AG08395 (cell line): ENCODE measurements at regions not wholly inside any gene's neighbourhood (a gene's known extent, or its start where the extent isn't known, plus 50 kb on each side); places are given as distances from the start of the nearest gene placed in this dataset.
"Not testable (repeated sequence)": the region's sequence is repeated elsewhere in the genome, so short reads cannot be mapped to it uniquely, and the experiment has no call there.

ENCODE experiments used
- DNase-seq: peaks from one replicate; pipeline ENCODE4 v3.0.0; 2012; ENCODE audit warnings: mixed read lengths, low spot score

DNA sequence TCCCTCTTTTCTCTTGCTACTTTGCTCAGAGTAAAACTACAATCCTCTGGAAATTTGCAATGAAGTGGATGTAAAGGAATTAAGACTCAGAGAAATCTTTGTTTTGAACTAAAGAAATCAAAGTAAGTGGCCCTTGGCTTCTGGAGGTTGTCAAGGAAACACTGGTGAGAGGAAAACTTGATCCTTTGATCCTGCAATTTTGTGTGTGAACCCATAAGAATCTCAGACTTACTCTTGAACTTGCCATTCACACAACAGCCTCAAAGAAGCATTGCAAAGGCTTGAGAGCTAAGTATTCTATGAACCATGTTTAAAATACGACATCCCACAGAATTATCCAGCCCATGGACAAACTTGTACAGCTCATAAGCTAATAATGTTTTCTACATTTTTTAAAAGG, 827.5 kb downstream of the TAF11L14 start:
- DNase-seq: no peak

DNA sequence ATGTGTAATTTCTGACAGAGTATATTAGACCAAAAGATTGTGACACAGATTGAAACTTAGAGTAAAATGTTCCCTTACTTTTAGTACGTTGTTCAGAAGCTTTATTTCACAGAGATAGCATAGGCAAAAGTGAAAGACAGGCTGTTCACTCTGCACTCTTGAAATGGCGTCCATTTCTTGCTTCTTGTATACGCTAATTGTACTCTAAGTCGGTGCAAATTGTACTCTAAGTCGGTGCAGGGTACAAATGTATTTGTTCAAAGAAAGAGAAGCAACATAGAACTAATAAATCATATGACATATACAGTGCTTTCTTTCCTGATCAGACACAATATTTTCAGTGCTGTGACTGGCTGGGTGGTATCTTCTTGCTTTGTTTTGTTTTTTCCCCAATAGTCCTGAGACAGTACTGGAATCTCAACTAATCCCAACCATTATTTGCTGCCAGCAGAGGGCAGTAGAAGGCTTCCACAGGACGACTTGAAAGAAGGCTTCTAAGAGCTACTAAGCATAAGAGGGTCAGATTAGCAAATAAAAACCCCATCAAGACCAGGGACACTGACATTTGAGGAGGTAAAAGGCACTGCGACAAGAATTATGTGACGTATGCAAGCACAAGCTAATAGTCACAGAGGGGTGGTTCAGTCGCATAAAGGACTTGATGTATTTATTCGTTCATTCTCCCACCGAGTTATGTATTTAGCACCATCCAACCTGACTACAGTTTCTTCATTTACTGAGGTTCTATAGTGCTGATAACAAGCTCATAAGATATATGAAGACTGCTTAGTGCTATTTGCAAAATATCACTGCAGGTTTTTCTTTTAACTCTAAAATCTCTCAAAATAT, 831.8 kb downstream of the TAF11L14 start:
- peak; percentile 2 for DNase-seq

DNA sequence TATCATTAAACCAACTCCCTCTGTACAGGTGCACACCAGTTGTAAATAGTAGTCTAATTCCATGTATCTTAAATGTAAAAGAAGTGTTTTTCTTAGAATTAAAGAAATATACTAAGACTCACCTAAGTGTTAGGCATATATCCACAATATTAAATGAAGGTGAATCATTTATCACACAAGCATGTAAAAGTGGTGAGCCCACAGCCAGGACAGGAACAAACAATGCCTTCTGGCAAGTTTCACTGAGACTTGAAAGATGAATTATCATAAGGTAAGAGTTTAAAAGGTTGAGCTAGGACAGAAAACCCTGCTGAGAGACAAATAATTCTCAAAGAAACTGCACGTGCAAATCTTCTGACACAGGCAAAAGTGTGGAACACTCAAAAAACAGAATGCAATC, 832.5 kb downstream of the TAF11L14 start:
- no peak for DNase-seq

GRCh38 chr5:18471791-18472190, 837.5 kb downstream of the TAF11L14 start:
- DNase-seq: not testable (repeated sequence)

- DNase-seq: no peak
Measured at GRCh38 chr5:18483451-18483850, 849.2 kb downstream of the TAF11L14 start.

GRCh38 chr5:18487928-18488480, 853.7 kb downstream of the TAF11L14 start:
- no peak for DNase-seq

GRCh38 chr5:18489703-18490102, 855.4 kb downstream of the TAF11L14 start:
- no peak for DNase-seq

DNA sequence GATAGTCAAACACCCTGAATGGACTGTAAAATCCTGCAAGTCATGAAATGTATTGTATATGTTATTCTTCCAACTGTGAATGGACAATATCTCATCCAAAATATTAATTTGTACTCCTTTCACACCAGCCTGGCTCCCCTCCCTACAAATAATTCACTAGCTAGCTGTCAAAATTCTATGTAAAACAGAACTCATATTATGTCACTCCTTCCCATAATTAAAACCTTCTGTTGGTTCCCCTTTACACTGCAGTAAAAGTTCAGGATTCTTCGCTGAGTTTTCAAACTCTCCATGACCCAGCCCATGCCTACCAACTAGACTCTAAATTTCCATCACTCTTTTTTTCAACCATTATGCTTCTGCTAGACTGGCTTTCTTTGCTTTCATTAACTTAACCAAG, 857.1 kb downstream of the TAF11L14 start:
- DNase-seq: no peak

DNA sequence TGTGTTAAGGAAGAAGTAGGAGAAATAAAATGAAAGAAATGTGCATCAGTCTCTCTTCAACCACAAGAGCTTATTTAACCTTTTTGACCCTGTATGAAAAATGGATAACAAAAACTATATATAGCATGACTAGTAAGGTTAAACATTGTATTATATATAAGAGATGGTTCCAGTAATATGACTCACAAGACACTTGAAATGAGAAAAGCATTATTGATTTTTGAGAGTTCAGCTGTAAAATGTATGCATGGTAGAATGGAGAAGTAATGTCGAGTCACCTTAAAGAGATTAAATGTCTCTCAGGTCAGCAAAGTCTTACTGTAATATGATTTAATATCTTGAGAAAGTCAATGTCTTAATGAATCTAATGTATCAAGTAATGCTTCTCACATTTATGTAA, 860.9 kb downstream of the TAF11L14 start:
- DNase-seq: no peak

DNA sequence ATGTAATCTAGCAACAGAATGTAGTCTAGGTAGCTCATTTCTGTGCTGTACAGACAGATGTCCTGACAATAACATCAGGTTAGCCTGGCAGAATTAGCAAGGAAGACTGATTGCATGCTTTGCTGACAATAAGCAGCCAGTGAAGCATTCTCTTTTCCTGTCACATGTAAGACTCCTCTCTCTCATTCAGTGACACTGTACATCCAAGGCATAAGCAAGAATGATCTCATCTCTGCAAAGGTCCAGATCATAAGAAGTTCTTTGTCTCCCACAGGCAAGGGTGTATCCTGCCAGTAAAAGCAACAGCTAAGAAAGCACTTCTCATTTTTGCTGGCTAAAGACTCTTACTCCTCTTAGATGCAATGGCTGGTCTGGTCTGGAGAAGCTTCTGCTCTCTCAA, 861.8 kb downstream of the TAF11L14 start:
- no peak for DNase-seq

- DNase-seq: no peak
Measured at GRCh38 chr5:18497089-18497488, 862.8 kb downstream of the TAF11L14 start.

DNA sequence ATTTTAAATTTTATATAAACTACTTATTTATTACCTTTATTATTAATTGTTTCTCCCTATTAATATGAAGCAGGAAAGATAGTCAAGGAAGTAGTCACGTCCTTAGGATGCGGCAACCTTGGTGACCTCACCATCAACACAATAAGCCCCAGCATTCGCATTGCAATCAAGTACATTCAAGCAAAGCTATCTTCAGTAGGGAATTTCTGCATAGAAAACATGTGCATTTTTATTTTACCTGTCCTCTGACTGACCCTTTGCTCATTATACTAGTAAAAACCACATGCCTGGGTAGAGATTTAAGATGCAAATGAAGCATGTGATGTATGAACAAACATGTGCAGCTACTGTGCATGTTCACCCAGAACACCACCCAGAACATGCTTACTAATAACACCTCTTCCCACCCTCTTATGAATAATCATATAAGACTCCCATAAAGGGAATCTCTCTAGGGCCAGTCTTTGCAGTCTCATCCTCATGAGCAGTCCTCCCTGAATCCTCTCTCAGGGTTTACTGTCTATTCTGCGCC, 869.6 kb downstream of the TAF11L14 start:
- DNase-seq: no peak

GRCh38 chr5:18507114-18507513, 872.9 kb downstream of the TAF11L14 start:
- no peak for DNase-seq

GRCh38 chr5:18517641-18518380, 883.6 kb downstream of the TAF11L14 start:
- no peak for DNase-seq

DNA sequence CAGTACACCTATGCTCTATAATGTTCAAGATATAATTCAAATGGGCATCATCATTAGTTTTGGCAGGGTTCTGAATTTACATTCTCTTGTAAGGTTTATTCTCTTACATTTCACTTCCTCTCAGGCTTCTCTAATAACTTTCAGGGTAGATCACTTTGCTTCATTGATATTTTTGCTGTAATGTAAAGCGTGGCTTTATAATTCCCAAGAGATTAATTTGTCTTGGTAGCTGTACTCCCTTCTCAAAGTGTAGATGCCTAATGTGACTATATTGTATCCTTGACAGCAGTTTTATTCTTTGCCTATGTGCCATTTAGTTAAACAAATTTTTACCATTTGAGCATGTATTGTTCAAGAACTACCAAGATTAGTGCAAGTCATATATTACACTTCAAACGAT, 889.1 kb downstream of the TAF11L14 start:
- no peak for DNase-seq

GRCh38 chr5:18526792-18527405, 892.6 kb downstream of the TAF11L14 start:
- no peak for DNase-seq

DNA sequence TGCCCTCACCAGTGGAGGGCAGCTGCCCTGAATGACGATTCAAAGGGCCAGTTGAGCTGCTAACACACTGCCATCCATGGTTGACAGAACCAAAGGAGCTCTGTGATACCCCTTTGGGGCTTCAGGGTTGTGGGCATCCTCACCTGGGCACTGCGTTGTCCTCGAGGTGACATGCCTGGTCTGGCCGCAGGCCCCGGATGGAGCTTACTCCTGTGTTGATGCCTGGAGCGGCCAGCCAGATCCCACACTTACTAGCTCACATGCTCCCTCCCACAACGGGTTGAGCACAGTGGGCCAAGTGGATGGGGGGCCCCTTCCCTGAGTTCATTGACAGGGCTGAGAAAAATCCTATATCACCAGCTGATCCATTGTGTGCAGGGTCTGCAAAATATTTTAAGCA, 898.9 kb downstream of the TAF11L14 start:
- no peak for DNase-seq

- DNase-seq: no peak
Measured at GRCh38 chr5:18534119-18534518, 899.9 kb downstream of the TAF11L14 start.

- not testable (repeated sequence) for DNase-seq
Measured at GRCh38 chr5:18535753-18536152, 901.5 kb downstream of the TAF11L14 start.

DNA sequence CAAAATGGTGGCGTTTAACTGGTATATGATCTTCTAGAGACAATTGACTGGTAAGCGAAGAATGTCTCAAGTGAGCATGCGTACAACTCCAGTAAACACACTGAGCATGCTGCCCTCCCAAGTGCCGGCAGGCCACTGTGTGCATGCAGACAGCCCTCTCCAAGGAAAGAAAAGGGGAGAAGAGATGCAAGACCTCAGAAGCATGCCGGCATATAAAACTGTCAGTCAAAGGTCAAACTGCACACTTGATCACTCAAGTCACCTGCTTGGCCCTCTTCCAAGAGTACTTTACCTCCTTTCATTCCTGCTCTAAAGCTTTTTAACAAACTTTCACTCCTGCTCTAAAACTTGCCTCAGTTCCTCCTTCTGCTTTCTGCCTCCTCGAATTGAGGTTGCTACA, 910.2 kb downstream of the TAF11L14 start:
- no peak for DNase-seq

GRCh38 chr5:18546591-18546990, 912.3 kb downstream of the TAF11L14 start:
- DNase-seq: no peak

GRCh38 chr5:18551716-18552115, 917.5 kb downstream of the TAF11L14 start:
- no peak for DNase-seq
